HG02678 (cell line): ENCODE measurements at regions not wholly inside any gene's neighbourhood (a gene's known extent, or its start where the extent isn't known, plus 50 kb on each side); places are given as distances from the start of the nearest gene placed in this dataset.
"Not testable (repeated sequence)": the region's sequence is repeated elsewhere in the genome, so short reads cannot be mapped to it uniquely, and the experiment has no call there.

Experiments used
- ATAC-seq: cut with Tn5 transposase; IDR thresholded peaks from one replicate; pipeline ENCODE4 v1.9.1; 2021; ENCODE audit warnings: mild to moderate bottlenecking, moderate library complexity; ENCODE audit not compliant: unreplicated experiment

- no peak for ATAC-seq
These were observed 286.5 kb upstream of the MGAT5 start for GRCh38 chr2:133967326-133967725.

GRCh38 chr2:133968446-133968845 lies 285.4 kb upstream of the MGAT5 start:
- ATAC-seq = no peak

DNA sequence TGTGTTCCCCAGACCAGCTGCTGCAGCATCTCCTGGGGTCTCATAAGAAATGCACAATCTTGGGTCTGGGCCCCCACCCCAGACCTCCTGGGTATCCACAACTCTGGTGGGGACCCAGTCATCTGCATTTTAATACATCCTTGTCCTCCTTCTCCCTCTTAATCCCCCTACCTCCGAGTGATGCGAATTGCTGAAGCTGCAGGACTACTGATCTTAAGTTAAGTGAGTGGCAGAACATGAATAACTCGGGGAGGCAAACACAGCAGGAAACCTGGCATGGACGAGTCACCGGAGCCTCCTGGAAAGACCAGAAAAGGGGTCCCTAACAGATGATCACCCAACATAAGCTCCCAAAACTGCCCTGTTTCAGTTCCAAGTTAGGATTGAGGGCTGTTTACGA lies 283.2 kb upstream of the MGAT5 start:
- no peak for ATAC-seq

- ATAC-seq = no peak
These were observed 281.6 kb upstream of the MGAT5 start for GRCh38 chr2:133972297-133972696.

GRCh38 chr2:133972786-133973185 lies 281.1 kb upstream of the MGAT5 start:
- ATAC-seq = no peak

DNA sequence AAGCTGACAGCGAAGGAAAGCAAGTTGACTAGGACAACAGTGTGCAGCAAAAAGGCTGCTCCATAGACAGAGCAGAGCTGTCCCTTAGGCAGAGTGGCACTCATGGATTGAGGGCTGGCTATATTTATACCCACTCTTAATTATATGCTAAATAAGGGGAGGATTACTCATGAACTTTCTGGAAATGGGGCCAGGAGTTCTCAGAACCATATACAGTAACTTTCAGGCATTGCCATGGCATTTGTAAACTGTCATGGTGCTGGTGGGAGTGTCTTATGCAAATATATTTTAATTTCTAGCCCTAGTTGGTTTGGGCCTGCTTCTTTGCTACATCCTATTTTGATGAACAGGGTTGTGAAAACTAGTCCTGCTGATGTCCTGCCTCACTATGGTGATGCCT lies 279.5 kb upstream of the MGAT5 start:
- no peak for ATAC-seq

- no peak for ATAC-seq
These were observed 278.7 kb upstream of the MGAT5 start for GRCh38 chr2:133975135-133975534.

DNA sequence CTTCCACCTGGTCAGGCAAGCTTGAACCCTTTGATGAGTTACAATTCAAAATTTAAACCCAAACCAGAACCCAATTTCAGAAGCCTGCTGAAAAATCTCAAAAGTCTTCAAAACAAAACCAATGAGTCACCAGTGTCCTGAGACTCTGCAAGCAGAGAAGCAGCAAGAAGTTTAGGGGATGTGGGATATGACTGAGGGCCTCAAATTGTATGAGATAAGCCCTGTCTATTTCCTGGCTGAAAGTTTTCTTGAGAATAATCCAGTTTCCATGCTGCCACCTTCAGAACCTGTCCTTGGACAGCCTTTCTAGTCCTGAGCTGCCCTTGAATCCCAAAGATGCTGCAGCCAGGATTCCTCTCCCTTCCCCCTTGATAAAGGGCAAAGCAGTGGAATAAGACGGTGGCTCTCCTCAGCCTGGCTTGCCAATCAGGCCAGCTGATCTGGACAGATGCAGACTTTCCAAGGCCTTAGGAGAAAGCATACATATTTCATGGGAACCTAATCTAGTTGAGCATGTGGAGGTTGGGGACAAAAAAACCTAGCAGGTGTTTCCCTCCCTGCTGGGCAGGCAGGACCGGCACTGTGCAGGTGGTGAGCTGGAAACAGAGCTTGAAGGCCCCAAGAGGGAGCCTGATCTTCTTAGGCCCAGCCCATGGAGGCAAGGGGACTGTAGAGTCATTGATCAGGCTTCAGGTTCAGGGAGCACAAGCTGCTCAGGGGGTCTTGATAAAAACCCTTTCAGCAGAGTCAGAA lies 278.0 kb upstream of the MGAT5 start:
- no peak for ATAC-seq

DNA sequence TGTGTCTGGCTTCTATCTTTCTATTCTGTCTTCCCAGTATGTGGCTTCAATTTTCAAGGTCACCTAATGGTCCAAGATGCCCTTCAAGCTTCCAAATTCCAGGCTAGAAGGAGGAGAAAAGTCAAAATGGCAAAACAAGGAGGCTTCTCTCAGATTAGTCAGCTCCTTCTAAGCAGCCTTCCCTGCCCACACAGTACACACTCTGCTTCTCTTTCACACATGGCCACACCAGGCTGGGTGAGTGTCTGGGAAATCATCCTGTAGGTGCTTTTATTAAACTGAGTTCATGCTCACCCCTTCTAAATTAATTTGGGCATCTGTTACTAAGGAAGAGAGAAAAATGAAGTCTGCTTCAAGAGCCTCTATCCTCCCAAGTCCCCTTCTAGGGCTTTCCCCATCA lies 277.2 kb upstream of the MGAT5 start:
- no peak for ATAC-seq

GRCh38 chr2:133977405-133977804 lies 276.5 kb upstream of the MGAT5 start:
- no peak for ATAC-seq

DNA sequence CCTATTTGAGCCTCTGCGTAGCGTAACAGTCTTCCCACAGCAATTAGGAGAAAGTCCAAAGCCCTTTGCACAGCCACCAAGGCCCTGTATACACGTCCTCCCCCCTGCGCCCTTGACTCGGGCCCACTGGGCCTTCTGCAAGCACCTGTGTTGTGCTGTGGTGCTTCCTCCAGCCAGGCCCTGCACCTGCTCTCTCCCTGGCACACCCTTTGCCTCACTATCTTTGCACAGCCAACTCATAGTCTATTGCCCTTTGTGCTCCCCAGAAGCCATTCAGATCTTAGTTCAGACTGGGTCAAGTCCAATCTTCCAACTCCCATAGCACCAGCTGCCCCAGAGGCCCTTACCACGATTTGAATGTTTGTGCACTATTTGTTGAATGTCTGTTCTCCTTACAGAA lies 271.6 kb upstream of the MGAT5 start:
- ATAC-seq = no peak

DNA sequence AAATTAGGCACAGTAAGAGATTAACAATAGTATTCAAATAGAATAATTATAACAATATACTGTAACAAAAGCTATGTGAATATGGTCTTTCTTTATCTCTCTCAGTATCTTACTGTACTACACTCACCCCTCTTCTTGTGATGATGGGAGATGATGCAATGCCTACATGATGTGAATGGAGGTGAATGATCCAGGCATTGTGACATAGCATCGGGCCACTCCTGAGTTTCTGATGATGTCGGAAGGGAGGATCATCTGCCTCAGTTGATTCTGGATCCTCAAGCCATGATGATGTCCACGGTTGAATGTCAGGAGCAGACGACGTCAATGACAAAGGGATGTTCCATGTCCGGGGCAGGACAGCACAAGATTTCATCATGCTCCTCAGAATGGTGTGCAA lies 268.3 kb upstream of the MGAT5 start:
- no peak for ATAC-seq

DNA sequence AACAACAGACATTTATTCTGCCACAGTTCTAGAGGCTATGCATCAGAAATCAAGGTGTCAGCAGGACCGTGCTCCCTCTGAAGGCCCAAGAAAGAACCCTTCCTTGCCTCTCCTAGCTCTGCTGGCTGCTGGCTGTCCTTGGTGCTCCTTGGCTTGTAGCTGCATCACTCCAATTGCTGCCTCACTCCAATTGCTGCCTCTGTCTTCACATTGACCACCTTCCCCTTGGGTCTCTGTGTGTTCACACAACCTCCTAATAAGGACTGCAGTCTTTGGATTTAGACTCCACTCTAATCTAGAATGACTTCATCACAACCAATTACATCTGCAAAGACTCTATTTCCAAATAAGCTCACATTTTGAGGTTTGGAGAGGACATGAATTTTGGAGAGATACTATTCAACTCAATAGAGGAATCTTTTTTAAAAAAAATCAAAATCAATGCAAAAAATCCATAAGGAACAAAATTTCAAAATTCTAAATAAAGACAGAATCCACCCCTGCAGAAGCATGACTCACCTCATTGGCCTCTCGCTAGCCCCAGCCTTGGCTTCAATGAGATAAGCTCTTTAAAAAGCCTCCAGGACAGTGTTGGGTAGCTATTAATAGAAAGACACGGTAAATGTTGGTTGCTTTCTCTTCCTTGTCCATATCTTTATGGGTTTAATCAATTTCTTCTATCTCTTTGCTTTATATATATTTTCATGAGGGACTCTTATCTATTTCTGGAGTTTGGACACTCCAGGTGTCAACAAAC lies 267.6 kb upstream of the MGAT5 start:
- no peak for ATAC-seq

- no peak for ATAC-seq
These were observed 266.7 kb upstream of the MGAT5 start for GRCh38 chr2:133986881-133987795.

DNA sequence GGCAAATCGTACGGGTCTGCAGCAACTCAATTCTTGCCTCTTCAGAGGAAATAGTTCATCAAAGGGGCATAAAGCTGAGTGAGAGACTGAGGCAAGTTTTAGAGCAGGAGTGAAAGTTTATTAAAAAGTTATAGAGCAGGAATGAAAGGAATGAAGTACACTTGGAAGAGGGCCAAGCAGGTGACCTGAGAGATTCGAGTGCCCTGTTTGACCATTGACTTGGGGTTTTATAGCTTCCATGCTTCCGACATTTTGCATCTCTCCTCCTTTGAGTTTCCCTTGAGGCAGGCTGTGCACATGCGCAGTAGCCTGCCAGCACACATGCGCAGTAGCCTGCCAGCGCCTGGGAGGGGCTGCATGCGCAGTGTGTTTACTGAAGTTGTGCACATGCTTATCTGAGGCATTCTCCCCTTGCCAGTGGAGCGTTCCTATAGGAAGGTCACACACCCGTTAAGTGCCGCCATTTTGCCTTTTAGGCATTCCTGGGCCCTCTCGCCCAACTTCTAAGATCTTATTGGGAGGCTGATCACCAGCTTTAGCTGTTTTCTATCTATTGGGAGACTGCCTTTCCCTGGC lies 265.5 kb upstream of the MGAT5 start:
- no peak for ATAC-seq

DNA sequence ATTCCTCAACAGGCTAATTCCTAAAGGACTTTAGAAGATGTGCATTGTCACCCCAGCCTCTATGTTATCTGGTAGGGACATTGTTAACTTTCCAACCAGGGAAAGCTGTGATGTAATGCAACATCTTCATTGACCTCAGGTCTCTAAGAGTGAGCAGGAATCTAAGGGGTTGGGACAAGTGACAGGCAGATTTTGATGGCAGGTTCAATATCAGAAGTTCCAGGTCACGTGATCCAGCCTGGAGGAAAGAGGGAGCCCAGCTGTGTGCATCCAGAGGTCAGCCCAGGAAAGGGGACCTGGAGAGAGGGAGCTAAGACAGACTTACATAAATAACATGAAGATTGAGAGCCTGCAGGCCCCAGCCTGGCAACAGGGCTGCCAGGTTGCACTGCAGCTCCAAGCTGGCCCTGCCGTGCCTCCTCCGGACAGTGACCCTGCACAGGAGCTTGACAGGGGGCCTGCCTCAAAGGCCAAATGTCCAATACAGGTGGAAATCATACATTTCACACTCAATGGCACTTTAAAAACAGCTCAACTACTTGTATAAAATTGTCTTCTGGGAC lies 262.2 kb upstream of the MGAT5 start:
- no peak for ATAC-seq

GRCh38 chr2:133992454-133992853 lies 261.4 kb upstream of the MGAT5 start:
- ATAC-seq = no peak

- no peak for ATAC-seq
These were observed 260.7 kb upstream of the MGAT5 start for GRCh38 chr2:133993160-133993559.

- ATAC-seq = not testable (repeated sequence)
These were observed 255.1 kb upstream of the MGAT5 start for GRCh38 chr2:133998726-133999125.

- no peak for ATAC-seq
These were observed 251.5 kb upstream of the MGAT5 start for GRCh38 chr2:134002391-134002790.

DNA sequence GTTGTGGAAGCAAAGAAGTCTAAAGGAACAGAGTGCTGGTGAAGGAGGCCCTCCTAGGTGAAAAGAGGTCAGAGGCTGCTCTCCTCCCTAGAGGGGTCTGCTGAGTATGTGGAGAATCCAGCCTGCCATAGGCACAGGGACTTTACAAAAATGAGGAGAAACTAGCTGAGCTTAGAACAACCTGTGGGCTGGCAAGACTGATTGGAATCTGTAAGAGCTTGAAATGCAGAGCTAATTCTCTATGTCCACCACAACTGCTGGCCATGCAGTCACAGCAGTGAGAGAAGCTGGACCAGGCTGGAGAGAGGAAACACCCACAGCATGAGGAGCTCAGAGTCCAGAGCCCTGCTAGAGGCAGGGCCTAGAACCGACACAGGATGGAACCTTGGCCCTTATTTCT lies 251.0 kb upstream of the MGAT5 start:
- no peak for ATAC-seq
